ENCODE measurements at regions not wholly inside any gene's neighbourhood (a gene's known extent, or its start where the extent isn't known, plus 50 kb on each side); places are given as distances from the start of the nearest gene placed in this dataset.
"Not testable (repeated sequence)": the region's sequence is repeated elsewhere in the genome, so short reads cannot be mapped to it uniquely, and the experiment has no call there.

- 76 to 94% (median 85%) methylated on average over 7 of the region's 7 CpGs for WGBS, 3 donors
- H3K27ac ChIP-seq (ENCODE audit: low read depth, low read length): no peak overlapping the region
These were observed 1099.2 kb downstream of the FAM181B start for GRCh38 chr11:81634483-81634882.

GRCh38 chr11:81602508-81602907 is 1131.2 kb downstream of the FAM181B start:
- no peak overlapping the region for H3K27ac ChIP-seq (ENCODE audit: low read depth, low read length)
- 44 to 51% (median 50%) methylated on average over 1 of the region's 1 CpG for WGBS, 3 donors

DNA sequence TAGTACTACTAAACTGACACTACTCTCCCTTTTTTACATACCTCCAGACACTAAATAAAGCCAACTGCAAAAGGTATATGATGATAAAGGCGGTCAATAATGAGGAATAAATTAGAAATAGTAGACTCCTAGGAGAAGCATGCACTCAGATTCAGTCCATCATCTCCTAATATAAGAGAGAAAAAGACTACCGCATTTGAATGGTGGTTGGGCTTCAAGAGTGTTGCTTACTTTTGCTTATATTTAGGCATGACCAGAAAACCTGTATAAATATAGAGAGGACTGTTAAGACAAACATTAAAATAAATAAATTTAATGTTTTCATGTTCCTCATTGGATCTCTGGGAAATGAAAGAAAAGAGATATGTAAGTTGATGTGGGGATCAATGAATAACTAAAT is 1137.0 kb downstream of the FAM181B start:
- 39 to 61% (median 57%) methylated on average over 2 of the region's 2 CpGs for WGBS, 3 donors

GRCh38 chr11:81585390-81585933 is 1148.2 kb downstream of the FAM181B start:
- no peak overlapping the region for H3K27ac ChIP-seq (ENCODE audit: low read depth, low read length)
- 77 to 96% (median 95%) methylated on average over 2 of the region's 2 CpGs for WGBS, 3 donors

More for the DNA sequence above, 1137.0 kb downstream of the FAM181B start:
- H3K27ac ChIP-seq (ENCODE audit: low read depth, low read length): no peak overlapping the region

- no peak overlapping the region for H3K27ac ChIP-seq (ENCODE audit: low read depth, low read length)
- WGBS, 3 donors: 41 to 61% (median 54%) methylated on average over 2 of the region's 2 CpGs
These were observed 1154.3 kb downstream of the FAM181B start for GRCh38 chr11:81579339-81579738.

- no peak overlapping the region for H3K27ac ChIP-seq (ENCODE audit: low read depth, low read length)
- WGBS, 3 donors: 58 to 63% (median 61%) methylated on average over 4 of the region's 4 CpGs
These were observed 1155.1 kb downstream of the FAM181B start for GRCh38 chr11:81578571-81578970.

DNA sequence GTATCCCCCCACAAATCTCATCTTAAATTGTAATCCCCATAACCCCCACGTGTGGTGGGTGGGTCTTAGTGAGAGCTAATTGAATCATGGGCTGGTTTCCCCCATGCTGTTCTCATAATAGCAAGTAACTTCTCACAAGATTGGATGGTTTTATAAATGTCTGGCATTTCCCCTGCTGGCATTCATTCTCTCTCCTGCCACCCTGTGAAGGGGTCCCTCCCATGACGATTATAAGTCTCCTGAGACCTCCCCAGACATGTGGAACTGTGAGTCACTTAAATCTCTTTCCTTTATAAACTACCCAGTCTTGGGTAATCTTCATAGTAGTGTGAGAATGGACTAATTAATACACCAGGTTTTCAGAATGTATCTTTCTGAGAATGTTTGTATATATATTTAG is 1159.4 kb downstream of the FAM181B start:
- H3K27ac ChIP-seq (ENCODE audit: low read depth, low read length): no peak overlapping the region
- 33 to 52% (median 38%) methylated on average over 2 of the region's 2 CpGs for WGBS, 3 donors

- no peak overlapping the region for H3K27ac ChIP-seq (ENCODE audit: low read depth, low read length)
- WGBS, 3 donors: 25 to 63% (median 46%) methylated on average over 1 of the region's 1 CpG
These were observed 1160.3 kb downstream of the FAM181B start for GRCh38 chr11:81573367-81573766.

GRCh38 chr11:81570669-81571068 is 1163.0 kb downstream of the FAM181B start:
- H3K27ac ChIP-seq (ENCODE audit: low read depth, low read length): no peak overlapping the region
- 75 to 83% (median 82%) methylated on average over 2 of the region's 2 CpGs for WGBS, 3 donors

- WGBS, 3 donors: 0 to 73% (median 33%) methylated on average over 1 of the region's 1 CpG
- no peak overlapping the region for H3K27ac ChIP-seq (ENCODE audit: low read depth, low read length)
These were observed 1163.7 kb downstream of the FAM181B start for GRCh38 chr11:81569999-81570398.

DNA sequence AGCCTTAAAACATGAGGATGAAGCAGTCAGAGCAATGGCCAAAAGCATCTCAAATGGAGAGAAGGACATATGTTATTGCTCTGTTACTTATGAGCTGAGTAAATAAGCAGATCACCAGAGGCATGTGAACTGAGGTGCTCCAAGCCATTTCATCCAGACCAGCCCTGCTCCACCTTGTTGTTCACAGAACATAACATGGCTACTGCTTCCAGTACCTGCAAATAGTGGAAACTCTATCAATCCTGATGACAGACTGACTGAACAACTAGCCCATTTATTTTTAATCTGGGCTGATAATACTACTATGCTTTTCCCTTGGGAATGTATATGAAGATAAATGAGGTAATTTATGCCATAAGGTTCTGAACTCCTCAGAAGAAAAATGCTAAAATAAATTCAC is 1164.7 kb downstream of the FAM181B start:
- H3K27ac ChIP-seq (ENCODE audit: low read depth, low read length): no peak overlapping the region

- no peak overlapping the region for H3K27ac ChIP-seq (ENCODE audit: low read depth, low read length)
- WGBS, 3 donors: 65 to 81% (median 77%) methylated on average over 1 of the region's 1 CpG
These were observed 1185.5 kb downstream of the FAM181B start for GRCh38 chr11:81548123-81548522.

- 86 to 94% (median 88%) methylated on average over 12 of the region's 12 CpGs for WGBS, 3 donors
- H3K27ac ChIP-seq (ENCODE audit: low read depth, low read length): not testable (repeated sequence)
These were observed 1193.9 kb downstream of the FAM181B start for GRCh38 chr11:81539806-81540205.

DNA sequence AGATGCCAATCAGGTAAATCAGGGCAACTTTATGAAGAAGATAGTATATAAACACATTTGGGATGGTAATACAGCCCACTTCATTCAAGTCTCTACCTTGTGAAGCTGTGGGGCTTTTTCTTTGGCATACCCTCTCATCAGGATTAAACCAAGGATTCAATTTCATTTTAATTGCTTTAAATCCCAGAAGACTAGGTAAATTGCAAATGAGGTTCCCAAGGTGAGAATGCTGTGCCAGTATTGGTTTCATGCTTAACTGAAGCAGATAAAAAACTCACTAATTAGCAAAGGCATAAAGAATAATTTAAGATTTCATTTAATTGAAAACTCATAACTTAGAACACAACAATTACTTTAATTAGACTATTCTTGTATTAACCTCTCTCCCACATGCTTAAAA is 1218.1 kb downstream of the FAM181B start:
- no peak overlapping the region for H3K27ac ChIP-seq (ENCODE audit: low read depth, low read length)

DNA sequence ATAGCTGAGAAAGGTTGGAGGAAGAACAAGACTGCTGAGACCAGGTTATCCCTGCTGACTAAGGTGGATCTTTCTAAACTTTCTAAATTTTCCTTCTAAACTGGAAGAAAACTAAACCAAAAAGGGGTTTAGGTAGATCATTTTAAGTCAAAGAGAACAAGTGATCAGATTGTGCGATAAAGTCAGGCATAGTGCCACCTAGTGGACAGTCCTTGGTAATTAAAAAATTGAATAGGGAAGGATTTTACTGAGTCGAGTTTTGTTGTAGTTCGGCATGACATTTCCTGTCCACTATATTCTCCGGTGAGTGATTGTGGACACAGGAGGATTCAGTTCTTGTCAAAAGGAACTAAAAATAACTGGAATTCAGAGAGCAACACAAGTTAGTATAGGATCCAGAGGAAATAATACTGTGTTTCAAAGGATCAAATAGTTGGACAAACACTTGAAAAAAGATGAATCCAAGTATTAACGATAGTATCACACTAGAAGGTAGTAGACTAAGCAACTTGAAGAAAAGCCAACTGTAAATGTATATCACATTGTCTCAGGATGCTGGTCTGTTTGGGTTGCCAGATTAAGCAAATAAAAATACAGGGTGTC is 1236.4 kb downstream of the FAM181B start:
- H3K27ac ChIP-seq (ENCODE audit: low read depth, low read length): no peak overlapping the region
- 25 to 32% (median 27%) methylated on average over 5 of the region's 5 CpGs for WGBS, 3 donors

GRCh38 chr11:81496601-81497000 is 1237.1 kb downstream of the FAM181B start:
- 63 to 75% (median 69%) methylated on average over 1 of the region's 1 CpG for WGBS, 3 donors

DNA sequence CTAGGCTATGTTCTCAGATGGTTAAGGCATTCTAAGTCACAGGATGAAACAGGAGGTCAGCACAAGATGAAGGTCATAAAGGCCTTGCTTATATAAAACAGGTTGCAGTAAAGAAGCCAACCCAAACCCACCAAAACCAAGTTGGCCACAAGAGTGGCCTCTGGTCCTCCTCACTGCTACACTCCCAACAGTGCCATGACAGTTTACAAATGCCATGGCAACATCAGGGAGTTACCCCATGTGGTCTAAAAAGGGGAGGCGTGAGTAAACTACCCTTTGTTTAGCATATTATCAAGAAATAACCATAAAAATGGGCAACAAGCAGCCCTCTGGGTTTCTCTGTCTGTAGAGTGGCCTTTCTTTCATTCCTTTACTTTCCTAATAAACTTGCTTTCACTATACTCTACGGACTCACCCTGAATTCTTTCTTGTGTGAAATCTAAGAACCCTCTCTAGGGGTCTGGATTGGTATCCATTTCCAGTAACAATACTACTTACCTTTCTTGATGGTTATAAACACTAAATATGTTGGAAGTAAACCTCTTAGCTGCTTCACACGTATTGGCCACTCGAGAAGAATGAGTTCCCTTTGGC is 1237.9 kb downstream of the FAM181B start:
- no peak overlapping the region for H3K27ac ChIP-seq (ENCODE audit: low read depth, low read length)
- WGBS, 3 donors: 80 to 89% (median 85%) methylated on average over 4 of the region's 4 CpGs

More at GRCh38 chr11:81496601-81497000, 1237.1 kb downstream of the FAM181B start:
- H3K27ac ChIP-seq (ENCODE audit: low read depth, low read length): no peak overlapping the region

- no peak overlapping the region for H3K27ac ChIP-seq (ENCODE audit: low read depth, low read length)
These were observed 1239.2 kb downstream of the FAM181B start for GRCh38 chr11:81494431-81494830.

- WGBS, 3 donors: 55 to 83% (median 72%) methylated on average over 1 of the region's 1 CpG
- H3K27ac ChIP-seq (ENCODE audit: low read depth, low read length): no peak overlapping the region
These were observed 1240.7 kb downstream of the FAM181B start for GRCh38 chr11:81492923-81493445.

- H3K27ac ChIP-seq (ENCODE audit: low read depth, low read length): no peak overlapping the region
- WGBS, 3 donors: 58 to 76% (median 70%) methylated on average over 1 of the region's 1 CpG
These were observed 1246.6 kb downstream of the FAM181B start for GRCh38 chr11:81487109-81487508.

All from adipose tissue (tissue), 3 donors.